ENCODE measurements at regions not wholly inside any gene's neighbourhood (a gene's known extent, or its start where the extent isn't known, plus 50 kb on each side); places are given as distances from the start of the nearest gene placed in this dataset.

DNA sequence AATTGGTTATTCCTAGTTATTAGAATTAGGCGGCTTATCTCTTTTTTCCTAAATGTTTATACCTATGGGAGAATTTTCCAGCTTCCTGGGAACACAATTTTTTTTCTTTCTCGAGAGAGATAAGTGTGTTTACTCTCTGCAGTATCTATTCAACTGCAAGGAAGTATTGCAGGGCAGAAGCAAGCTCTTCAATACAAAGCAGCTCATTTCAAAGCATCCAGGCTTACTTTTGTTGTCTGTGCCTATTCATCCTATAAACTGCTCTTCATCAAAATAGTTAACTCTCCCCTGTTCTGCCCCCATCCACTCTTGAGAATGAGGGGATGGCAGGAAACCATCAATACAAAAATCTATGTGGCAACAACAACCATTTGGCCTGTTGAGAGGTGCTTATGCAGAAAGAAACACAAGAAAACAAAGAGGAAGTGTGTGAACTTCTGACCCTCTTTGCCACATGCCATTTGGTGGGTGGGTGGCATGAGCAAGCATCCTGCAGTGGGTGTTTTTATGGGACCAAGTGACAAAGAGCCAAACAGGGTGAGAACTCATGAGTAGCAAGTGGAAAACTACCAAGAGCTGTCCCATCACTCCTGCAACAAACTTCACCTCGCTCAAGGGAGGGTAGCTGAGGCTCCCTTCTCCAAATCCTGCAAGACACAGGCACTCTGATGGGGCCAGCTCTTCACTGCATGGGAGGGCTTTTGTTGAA lies 50.6 kb upstream of the MRPS6 start:
- peak; percentile 12 to 49 for DNase-seq

- no peak for DNase-seq
These were observed 51.7 kb upstream of the MRPS6 start for GRCh38 chr21:34021726-34022125.

GRCh38 chr21:34020983-34021553 lies 52.3 kb upstream of the MRPS6 start:
- no peak for DNase-seq

GRCh38 chr21:34020005-34020847 lies 53.2 kb upstream of the MRPS6 start:
- peak in 1 of 2 donors; percentile 22 for DNase-seq

GRCh38 chr21:34019402-34019801 lies 54.0 kb upstream of the MRPS6 start:
- no peak for DNase-seq

GRCh38 chr21:34018910-34019309 lies 54.5 kb upstream of the MRPS6 start:
- no peak for DNase-seq

- DNase-seq = no peak
These were observed 55.2 kb upstream of the MRPS6 start for GRCh38 chr21:34018185-34018584.

DNA sequence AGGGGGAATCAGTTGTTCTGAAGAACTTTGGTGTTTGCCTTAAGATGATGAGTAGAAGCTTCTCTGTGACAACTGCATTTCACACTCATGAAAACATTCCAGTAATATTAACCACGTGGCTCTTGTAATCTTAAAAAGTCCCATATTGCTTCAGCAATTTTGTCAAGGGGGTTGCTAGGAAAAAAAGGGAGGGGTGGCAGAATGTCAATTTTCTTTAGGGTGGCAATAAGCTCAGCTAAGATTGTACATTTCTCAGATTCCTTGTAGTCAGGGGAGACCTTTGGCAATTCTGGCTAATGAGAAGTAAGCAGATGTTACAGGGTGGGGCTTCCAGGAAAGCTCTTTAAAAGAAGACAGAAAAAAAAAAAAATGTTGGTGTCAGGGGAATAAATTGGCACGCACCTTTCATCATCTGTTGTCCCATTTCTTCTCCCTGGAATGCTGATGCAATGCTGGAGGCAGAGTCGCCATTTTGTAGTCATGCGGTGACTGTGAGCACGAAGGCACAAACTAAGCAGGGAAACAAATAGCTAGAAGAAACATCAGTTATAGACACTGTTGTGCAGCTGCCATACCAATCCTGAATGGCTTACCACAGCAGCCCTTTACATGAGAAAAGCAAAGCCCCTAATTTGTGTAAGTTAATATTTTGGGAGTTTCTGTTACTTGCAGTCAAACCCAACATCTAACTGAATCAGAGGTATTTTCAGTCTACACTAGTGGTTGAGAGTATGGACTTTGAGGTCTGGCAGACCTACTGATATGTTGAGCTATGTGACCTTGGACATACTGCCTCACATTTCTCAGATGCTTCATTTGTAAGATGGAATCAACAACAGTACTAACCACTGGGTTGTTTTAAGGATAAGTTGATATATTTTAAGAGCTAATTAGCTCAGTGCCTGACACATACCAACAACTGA lies 56.1 kb upstream of the MRPS6 start:
- DNase-seq = no peak

DNA sequence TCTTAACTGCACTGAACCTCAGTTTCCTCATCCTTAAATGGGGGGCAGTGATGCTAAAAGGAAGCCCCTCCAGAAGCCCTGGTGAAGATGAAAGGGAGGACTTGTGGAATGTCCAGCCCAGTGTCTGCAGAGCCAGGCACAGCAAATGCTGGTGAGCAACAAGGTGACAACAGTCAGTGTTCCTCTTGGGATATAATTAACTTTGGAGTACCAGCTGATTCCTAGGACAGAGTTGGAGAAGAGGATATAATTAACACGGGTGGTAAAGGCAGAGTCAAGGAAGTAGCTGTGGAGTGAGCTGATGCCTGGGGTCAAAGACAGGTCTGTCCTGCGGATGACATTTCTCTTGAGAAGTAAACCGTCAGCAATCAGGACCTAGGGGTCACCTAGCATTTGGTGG lies 60.7 kb upstream of the MRPS6 start:
- DNase-seq = no peak

GRCh38 chr21:34011660-34012059 lies 61.7 kb upstream of the MRPS6 start:
- no peak for DNase-seq

DNA sequence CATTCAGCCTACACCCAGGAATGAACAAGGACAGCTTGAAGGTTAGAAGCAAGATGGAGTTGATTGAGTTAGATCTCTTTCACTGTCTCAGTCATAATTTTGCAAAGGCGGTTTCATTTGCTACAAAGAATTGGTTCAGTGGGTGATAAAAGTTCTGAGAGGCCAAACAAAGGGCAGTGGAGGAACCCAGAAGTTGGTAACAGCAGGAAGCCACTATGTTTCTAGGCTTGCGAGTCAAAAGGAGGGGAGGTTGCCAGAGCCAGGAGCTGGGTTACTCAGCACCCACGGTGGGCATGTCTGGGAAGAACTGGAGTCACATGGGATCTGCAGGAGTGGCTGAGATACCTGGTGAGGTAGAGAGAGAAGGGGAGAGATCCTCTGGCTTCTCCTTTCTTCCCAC lies 64.2 kb upstream of the MRPS6 start:
- no peak for DNase-seq

- no peak for DNase-seq
These were observed 64.8 kb upstream of the MRPS6 start for GRCh38 chr21:34008618-34009017.

- DNase-seq = no peak
These were observed 66.7 kb upstream of the MRPS6 start for GRCh38 chr21:34006611-34007168.

DNA sequence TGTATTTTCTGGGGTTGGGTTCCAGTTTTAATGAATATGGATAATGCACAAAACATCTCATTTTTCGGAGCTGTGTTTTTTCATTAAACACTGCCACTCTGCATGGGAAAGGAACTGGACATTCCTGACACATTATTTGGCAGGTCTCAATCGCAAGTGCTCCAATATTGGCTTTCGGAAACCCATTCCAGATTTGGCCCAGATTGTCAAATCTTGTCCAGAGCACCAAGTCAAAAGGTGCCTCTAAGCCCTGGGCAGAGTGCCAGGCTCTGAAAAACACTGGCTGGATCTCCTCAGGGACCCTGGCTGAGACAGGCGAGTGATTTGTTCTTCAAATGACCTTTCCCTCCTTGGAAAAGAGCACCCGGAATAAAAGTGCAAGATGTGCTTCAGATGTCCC lies 68.4 kb upstream of the MRPS6 start:
- no peak for DNase-seq

DNA sequence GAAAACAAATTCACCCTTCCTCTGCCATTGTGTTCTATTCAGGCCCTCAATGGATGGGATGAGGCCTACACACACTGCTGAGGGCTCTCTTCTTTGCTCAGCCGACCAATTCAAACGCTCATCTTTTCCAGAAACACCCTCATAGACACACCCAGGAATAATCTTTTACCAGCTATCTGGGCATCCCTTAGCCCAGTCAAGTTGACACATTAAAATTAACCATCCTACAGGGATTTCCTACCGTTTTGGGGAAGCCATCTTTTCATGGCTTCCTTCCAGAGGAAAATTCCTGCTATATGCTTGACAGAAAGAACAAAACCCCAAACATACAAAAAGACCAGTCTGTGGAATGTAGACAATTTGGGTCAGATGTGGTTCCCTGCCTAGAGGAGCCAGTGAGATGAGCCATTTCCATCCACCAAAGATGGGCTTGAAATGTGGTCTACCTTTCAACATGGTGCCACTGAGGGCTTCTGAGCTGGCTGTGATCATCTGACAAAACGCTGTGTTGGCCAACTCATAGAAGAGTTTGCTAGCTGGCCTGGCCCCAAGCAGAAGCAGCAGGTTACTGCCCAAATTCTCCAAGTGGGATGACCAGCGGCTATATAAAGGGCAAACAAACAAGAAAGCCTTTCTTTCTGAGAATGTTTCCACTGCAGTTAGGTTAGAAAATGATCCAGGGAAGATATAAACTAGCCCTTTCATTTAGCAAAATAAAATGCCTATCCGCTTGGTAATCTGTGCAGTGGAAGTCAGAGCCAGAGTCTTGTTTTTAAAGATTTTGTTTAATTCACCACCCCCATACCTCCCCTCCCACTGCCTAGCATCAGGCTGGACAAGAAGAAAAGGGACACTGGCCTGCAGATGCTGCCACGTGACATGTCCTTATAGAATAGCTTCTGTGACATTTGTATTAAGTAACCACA lies 69.1 kb upstream of the MRPS6 start:
- no peak for DNase-seq

DNA sequence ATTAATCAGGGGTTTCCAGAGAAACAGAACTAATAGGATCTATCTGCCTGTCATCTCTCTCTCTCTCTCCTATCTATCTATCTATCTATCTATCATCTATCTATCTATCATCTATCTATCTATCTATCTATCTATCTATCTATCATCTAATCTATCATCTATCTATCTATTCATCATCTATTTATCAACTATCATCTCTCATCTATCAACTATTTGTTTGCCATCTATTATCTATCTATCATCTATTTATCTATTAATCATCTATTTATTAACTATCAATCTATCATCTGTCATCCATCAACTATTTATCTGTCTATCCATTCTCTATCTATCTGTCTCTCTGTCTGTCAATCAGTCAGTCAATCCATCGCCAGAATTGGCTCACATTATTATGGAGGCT lies 70.0 kb upstream of the MRPS6 start:
- no peak for DNase-seq

GRCh38 chr21:34000375-34000774 lies 73.0 kb upstream of the MRPS6 start:
- no peak for DNase-seq

DNA sequence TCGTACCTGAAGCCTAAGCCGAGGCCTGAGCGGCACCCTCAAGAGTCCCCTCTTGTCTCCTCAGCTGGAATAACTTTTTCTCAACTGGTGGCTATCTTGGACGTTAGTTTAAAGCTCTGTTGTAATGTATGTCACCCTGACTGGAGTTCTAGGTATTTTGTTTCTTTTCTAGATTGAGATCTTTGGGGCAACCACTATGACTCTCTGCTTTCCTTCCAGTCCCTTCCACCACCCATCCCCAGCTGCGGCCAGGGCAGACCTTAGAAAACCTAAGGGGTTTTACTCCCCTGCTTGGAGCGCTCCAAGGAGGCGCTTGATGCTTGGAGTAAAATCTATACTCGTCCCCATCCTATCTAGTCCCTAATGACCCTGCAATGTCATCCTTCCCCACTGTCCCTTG lies 74.6 kb upstream of the MRPS6 start:
- DNase-seq = no peak

DNA sequence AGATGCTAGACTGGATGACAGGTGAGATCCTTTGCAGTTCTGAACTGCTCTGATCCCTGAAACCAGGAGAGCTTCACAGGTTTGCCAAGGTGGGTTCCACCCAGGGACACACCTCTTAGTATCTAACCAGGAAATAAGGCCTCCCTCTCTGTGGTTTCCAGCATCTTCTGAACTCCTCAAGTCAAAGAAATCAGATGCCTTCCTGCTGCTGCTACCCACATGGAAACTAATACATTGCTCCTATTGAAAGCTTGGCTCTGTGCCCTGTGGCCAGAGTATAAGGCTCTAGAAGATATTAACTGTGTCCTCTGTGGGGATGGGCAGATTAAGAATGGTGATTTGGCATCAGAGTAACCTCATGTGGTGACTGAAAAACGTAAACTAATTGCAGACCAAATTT lies 75.0 kb upstream of the MRPS6 start:
- DNase-seq = no peak

DNA sequence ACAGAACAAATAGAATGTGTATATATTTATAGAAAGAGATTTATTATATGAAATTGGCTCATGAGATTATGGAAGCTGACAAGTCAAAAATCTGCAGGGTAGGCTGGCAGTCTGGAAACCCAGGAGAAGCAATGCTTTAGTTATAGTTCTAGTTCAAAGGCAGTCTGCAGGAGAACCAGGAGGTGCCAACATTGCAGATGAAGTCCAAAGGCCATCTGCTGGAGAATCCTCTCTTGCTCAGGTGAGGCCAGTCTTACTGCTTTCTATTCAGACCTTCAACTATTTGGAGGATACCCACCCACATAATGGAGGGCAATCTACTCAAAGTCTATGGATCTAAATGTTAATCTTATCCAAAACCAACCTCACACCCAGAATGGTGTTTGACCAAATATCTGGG lies 75.9 kb upstream of the MRPS6 start:
- no peak for DNase-seq

- no peak for DNase-seq
These were observed 78.8 kb upstream of the ATP5PO start for GRCh38 chr21:33994373-33994772.
